Karpas-422 (cell line): ENCODE measurements at regions not wholly inside any gene's neighbourhood (a gene's known extent, or its start where the extent isn't known, plus 50 kb on each side); places are given as distances from the start of the nearest gene placed in this dataset.
"Not testable (repeated sequence)": the region's sequence is repeated elsewhere in the genome, so short reads cannot be mapped to it uniquely, and the experiment has no call there.

Source experiments
- DNase-seq: peaks from one replicate; pipeline ENCODE4 v3.0.0-alpha.2; 2015
- H2AFZ ChIP-seq: fragments of 200-600 bp; sonication (generic); 2 replicates; pipeline ENCODE4 v1.6.1; 2014; ENCODE audit warnings: antibody characterized with exemption, low read length, mixed read lengths
- H3K27ac ChIP-seq: fragments of 200-600 bp; sonication (generic); 2 replicates; pipeline ENCODE4 v1.5.1; 2014; ENCODE audit warnings: mild to moderate bottlenecking, low read length, moderate library complexity
- H3K27me3 ChIP-seq: fragments of 200-600 bp; sonication (generic); 2 replicates; pipeline ENCODE4 v1.6.1; 2014; ENCODE audit warnings: low read length, mixed read lengths
- H3K36me3 ChIP-seq: fragments of 200-600 bp; sonication (generic); 2 replicates; pipeline ENCODE4 v1.6.1; 2014; ENCODE audit warnings: low read length, mixed read lengths; ENCODE audit not compliant: insufficient read depth
- H3K4me1 ChIP-seq: fragments of 200-600 bp; sonication (generic); 2 replicates; pipeline ENCODE4 v1.6.1; 2014; ENCODE audit warnings: mild to moderate bottlenecking, low read length, mixed read lengths
- H3K4me2 ChIP-seq: fragments of 200-600 bp; sonication (generic); 2 replicates; pipeline ENCODE4 v1.6.1; 2014; ENCODE audit warnings: low read length, low read depth, mild to moderate bottlenecking; ENCODE audit not compliant: poor library complexity, severe bottlenecking
- H3K4me3 ChIP-seq: fragments of 200-600 bp; sonication (generic); 2 replicates; pipeline ENCODE4 v1.5.1; 2014; ENCODE audit warnings: mild to moderate bottlenecking, antibody characterized with exemption, low read length, mixed read lengths
- H3K79me2 ChIP-seq: fragments of 200-600 bp; sonication (generic); 2 replicates; pipeline ENCODE4 v1.6.1; 2014; ENCODE audit warnings: mild to moderate bottlenecking, low read length, mixed read lengths
- H3K9ac ChIP-seq: fragments of 200-600 bp; sonication (generic); 2 replicates; pipeline ENCODE4 v1.6.0; 2014; ENCODE audit warnings: low read length
- H3K9me2 ChIP-seq: fragments of 200-600 bp; sonication (generic), shearing (Covaris generic); replicated peaks from 2 replicates; pipeline ENCODE4 v1.6.0; 2014; ENCODE audit warnings: mild to moderate bottlenecking, low read length, moderate library complexity; ENCODE audit not compliant: insufficient read depth
- H3K9me3 ChIP-seq: fragments of 300-700, 200-600 bp; sonication (generic); 2 replicates; pipeline ENCODE4 v1.6.1; 2014; ENCODE audit warnings: low read length, mixed read lengths
- H4K20me1 ChIP-seq: fragments of 200-600 bp; sonication (generic); 2 replicates; pipeline ENCODE4 v1.6.1; 2014; ENCODE audit warnings: mild to moderate bottlenecking, antibody characterized with exemption, low read length, low read depth; ENCODE audit not compliant: insufficient read depth

GRCh38 chr14:48149624-48150023 lies 474.2 kb upstream of the MDGA2 start:
- peaks cover 43% of the 10 kb centered on the region for H3K9me3 ChIP-seq
- H3K27me3 ChIP-seq, H3K79me2 ChIP-seq, H4K20me1 ChIP-seq, H3K4me1 ChIP-seq, H3K9me2 ChIP-seq, H3K4me3 ChIP-seq, H3K36me3 ChIP-seq, H3K4me2 ChIP-seq, H3K27ac ChIP-seq, H2AFZ ChIP-seq, H3K9ac ChIP-seq, DNase-seq: not testable (repeated sequence)

GRCh38 chr14:48140804-48141203 lies 465.4 kb upstream of the MDGA2 start:
- Histone ChIP-seq H3K36me3 (no peaks in the 10 kb centered on the region), H3K4me3 (no peak overlapping the region), H3K4me2 (no peak overlapping the region), H3K79me2 (no peaks in the 10 kb centered on the region), H3K4me1 (no peaks in the 10 kb centered on the region), H2AFZ (no peak overlapping the region), H3K9ac (no peak overlapping the region), H3K9me2 (no peaks in the 10 kb centered on the region), H3K27me3 (no peaks in the 10 kb centered on the region), H3K9me3 (peaks cover 56% of the 10 kb centered on the region), H4K20me1 (no peaks in the 10 kb centered on the region), H3K27ac (no peak overlapping the region)
- DNase-seq: no peak

- Histone ChIP-seq H3K27ac (no peak overlapping the region), H3K4me2 (no peak overlapping the region), H3K4me1 (no peaks in the 10 kb centered on the region), H4K20me1 (no peaks in the 10 kb centered on the region), H3K4me3 (no peak overlapping the region), H3K79me2 (no peaks in the 10 kb centered on the region), H3K36me3 (no peaks in the 10 kb centered on the region), H3K27me3 (no peaks in the 10 kb centered on the region), H3K9me2 (no peaks in the 10 kb centered on the region), H2AFZ (no peak overlapping the region), H3K9me3 (peaks cover 54% of the 10 kb centered on the region), H3K9ac (no peak overlapping the region)
- no peak for DNase-seq
Measured at GRCh38 chr14:48129472-48129871, 454.1 kb upstream of the MDGA2 start.

- H2AFZ ChIP-seq: no peak overlapping the region
- no peak overlapping the region for H3K27ac ChIP-seq
- no peaks in the 10 kb centered on the region for H4K20me1 ChIP-seq
- no peak overlapping the region for H3K4me2 ChIP-seq
- H3K9me3 ChIP-seq: peaks cover 49% of the 10 kb centered on the region
- no peaks in the 10 kb centered on the region for H3K27me3 ChIP-seq
- H3K4me3 ChIP-seq: no peak overlapping the region
- H3K4me1 ChIP-seq: no peaks in the 10 kb centered on the region
- H3K79me2 ChIP-seq: no peaks in the 10 kb centered on the region
- DNase-seq: no peak
- H3K9me2 ChIP-seq: no peaks in the 10 kb centered on the region
- no peaks in the 10 kb centered on the region for H3K36me3 ChIP-seq
- H3K9ac ChIP-seq: no peak overlapping the region
Measured at GRCh38 chr14:48127674-48128073, 452.3 kb upstream of the MDGA2 start.

GRCh38 chr14:48125654-48126053 lies 450.2 kb upstream of the MDGA2 start:
- Histone ChIP-seq H3K4me1 (no peaks in the 10 kb centered on the region), H3K36me3 (no peaks in the 10 kb centered on the region), H3K4me3 (no peak overlapping the region), H3K27ac (no peak overlapping the region), H3K79me2 (no peaks in the 10 kb centered on the region), H2AFZ (no peak overlapping the region), H3K27me3 (no peaks in the 10 kb centered on the region), H3K4me2 (no peak overlapping the region), H3K9ac (no peak overlapping the region), H3K9me2 (no peaks in the 10 kb centered on the region), H4K20me1 (no peaks in the 10 kb centered on the region), H3K9me3 (peaks cover 51% of the 10 kb centered on the region)
- DNase-seq: no peak

GRCh38 chr14:48113713-48114112 lies 438.3 kb upstream of the MDGA2 start:
- H2AFZ ChIP-seq: no peak overlapping the region
- no peaks in the 10 kb centered on the region for H3K9me2 ChIP-seq
- H3K4me1 ChIP-seq: no peaks in the 10 kb centered on the region
- H3K9me3 ChIP-seq: peaks cover 57% of the 10 kb centered on the region
- no peaks in the 10 kb centered on the region for H3K36me3 ChIP-seq
- no peaks in the 10 kb centered on the region for H3K27me3 ChIP-seq
- no peaks in the 10 kb centered on the region for H4K20me1 ChIP-seq
- no peak for DNase-seq
- H3K27ac ChIP-seq: no peak overlapping the region
- H3K4me2 ChIP-seq: no peak overlapping the region
- H3K9ac ChIP-seq: no peak overlapping the region
- H3K4me3 ChIP-seq: no peak overlapping the region
- no peaks in the 10 kb centered on the region for H3K79me2 ChIP-seq

GRCh38 chr14:48111151-48111550 lies 435.7 kb upstream of the MDGA2 start:
- no peak overlapping the region for H3K9ac ChIP-seq
- no peaks in the 10 kb centered on the region for H3K4me1 ChIP-seq
- peaks cover 58% of the 10 kb centered on the region for H3K9me3 ChIP-seq
- H3K4me3 ChIP-seq: no peak overlapping the region
- no peaks in the 10 kb centered on the region for H3K9me2 ChIP-seq
- no peaks in the 10 kb centered on the region for H3K36me3 ChIP-seq
- no peaks in the 10 kb centered on the region for H3K27me3 ChIP-seq
- DNase-seq: no peak
- H4K20me1 ChIP-seq: no peaks in the 10 kb centered on the region
- H3K27ac ChIP-seq: no peak overlapping the region
- H2AFZ ChIP-seq: no peak overlapping the region
- H3K4me2 ChIP-seq: no peak overlapping the region
- H3K79me2 ChIP-seq: no peaks in the 10 kb centered on the region

GRCh38 chr14:48107646-48108045 lies 432.2 kb upstream of the MDGA2 start:
- H3K27ac ChIP-seq: no peak overlapping the region

GRCh38 chr14:48096897-48097296 lies 421.5 kb upstream of the MDGA2 start:
- Histone ChIP-seq H3K36me3 (no peaks in the 10 kb centered on the region), H4K20me1 (no peaks in the 10 kb centered on the region), H3K27me3 (no peaks in the 10 kb centered on the region), H3K9me3 (peaks cover 51% of the 10 kb centered on the region), H3K9ac (no peak overlapping the region), H3K9me2 (no peaks in the 10 kb centered on the region), H3K4me2 (no peak overlapping the region), H3K4me1 (no peaks in the 10 kb centered on the region), H3K79me2 (no peaks in the 10 kb centered on the region), H3K27ac (no peak overlapping the region), H2AFZ (no peak overlapping the region), H3K4me3 (no peak overlapping the region)
- no peak for DNase-seq

More at GRCh38 chr14:48107646-48108045, 432.2 kb upstream of the MDGA2 start:
- no peaks in the 10 kb centered on the region for H3K79me2 ChIP-seq
- H3K9me3 ChIP-seq: peaks cover 57% of the 10 kb centered on the region
- no peaks in the 10 kb centered on the region for H3K4me1 ChIP-seq
- H3K9ac ChIP-seq: no peak overlapping the region
- H2AFZ ChIP-seq: no peak overlapping the region
- no peak for DNase-seq
- no peak overlapping the region for H3K4me3 ChIP-seq
- no peaks in the 10 kb centered on the region for H4K20me1 ChIP-seq
- no peak overlapping the region for H3K4me2 ChIP-seq
- H3K36me3 ChIP-seq: no peaks in the 10 kb centered on the region
- no peaks in the 10 kb centered on the region for H3K9me2 ChIP-seq
- H3K27me3 ChIP-seq: no peaks in the 10 kb centered on the region
